ENCODE measurements at regions not wholly inside any gene's neighbourhood (a gene's known extent, or its start where the extent isn't known, plus 50 kb on each side); places are given as distances from the start of the nearest gene placed in this dataset.
"Not testable (repeated sequence)": the region's sequence is repeated elsewhere in the genome, so short reads cannot be mapped to it uniquely, and the experiment has no call there.

DNA sequence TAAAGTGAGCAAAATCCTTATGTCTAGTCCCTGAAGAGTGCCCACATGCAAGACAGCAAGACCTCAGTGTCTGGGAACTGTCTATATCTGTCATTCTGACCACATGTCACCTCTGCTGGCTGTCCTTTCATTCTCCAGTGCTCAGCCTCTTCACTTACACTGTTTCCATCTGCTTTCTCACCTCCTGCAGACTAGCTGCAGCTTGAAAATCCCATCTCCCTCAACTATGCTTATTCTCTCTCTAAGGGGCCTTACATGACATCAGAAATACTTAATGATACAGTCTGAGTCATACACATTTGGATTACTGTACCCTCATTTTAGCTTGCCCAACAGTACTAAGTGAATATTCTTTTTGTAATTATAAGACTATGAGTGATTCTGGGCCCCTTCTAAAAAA is 587.8 kb downstream of the EPM2A start:
- no peak for DNase-seq

DNA sequence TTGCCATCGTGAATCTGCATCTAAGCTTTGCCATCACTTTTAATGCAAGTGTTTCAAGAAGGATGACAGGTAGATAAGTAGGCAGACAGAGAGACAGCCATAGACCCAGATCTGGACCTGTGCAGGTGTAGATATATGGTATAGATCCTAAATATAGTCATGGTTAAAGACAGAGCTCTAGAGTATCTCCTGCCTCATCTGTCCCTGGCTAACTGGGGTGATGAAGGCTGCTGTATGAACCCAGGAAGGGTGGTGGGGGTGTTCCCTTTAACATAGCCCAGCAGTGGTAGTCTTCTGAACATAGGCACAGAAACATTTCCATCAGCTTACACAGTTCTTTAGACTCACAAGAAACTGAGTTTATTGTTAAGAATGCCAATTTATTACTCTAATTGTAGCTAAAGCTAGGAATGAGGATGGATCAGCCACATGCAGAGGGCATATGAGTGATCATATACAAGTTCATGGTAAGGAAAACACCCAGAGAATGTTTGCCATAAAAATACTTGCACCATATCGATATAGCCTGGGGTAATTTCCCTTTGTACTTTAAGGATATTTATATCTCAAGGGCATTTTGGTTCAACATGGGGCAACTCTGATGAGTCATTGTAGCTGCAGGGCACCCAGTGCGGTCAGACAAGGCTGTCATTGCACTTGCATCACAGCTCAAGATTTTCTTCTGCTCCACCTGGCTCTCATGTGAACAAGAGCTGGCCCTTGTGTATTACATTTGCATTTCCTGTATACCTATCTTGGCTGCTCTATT is 587.2 kb downstream of the EPM2A start:
- DNase-seq = no peak

DNA sequence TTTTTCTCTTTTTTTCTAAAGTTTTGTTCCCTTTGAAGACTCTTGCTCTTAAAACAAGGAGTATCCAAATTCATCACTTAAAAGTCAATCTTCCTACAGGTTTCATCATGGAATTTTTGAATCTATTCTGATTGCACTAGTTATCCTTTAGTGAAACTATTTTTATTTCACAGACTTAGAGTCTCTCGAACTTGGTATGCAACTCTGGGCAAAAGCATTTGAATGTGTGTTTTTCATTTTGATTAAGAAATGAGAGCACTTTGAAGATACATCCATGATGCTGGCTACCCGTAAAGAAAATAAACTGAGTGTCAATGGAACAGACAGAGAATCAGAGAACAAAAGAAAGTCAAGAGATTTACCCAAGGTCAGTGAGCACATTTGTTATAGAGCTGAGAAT is 586.5 kb downstream of the EPM2A start:
- DNase-seq = no peak

DNA sequence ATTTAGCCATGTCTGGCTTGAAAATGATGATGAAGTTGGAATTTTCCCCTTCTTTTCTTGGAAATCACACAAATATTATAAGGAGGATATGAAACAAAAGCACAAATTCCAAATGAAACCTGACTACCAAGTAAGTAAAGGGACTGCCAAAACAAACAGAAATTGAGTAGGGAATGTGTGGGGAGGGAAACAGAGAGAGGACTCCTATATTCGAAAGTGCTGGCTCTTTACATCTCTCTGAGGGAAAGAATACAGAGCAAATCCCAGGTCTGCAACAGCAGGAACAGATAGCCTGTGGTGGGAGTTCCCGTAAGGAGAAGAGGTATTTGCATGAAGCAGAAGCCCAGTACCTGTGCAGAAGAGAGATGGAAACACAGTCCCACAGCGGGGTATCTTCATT is 583.7 kb downstream of the EPM2A start:
- DNase-seq = no peak

DNA sequence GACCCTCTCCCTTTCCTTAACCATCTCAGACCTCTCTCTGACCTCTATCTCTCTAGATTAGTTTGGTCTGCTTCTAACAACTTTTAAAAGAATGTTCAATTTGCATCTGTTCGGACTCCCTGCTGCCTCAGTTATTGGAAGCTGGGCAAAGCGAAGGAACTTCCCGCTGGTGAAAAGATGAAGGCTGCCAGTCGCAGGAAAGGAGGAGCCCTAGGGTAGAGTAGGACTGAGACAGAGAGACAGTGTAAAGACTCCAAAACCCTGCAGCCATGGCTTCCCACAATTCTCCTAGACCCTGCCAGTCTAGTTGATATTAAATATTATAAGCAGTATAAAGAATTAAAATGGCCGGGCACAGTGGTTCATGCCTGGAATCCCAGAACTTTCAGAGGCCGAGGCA is 581.8 kb downstream of the EPM2A start:
- DNase-seq = no peak

DNA sequence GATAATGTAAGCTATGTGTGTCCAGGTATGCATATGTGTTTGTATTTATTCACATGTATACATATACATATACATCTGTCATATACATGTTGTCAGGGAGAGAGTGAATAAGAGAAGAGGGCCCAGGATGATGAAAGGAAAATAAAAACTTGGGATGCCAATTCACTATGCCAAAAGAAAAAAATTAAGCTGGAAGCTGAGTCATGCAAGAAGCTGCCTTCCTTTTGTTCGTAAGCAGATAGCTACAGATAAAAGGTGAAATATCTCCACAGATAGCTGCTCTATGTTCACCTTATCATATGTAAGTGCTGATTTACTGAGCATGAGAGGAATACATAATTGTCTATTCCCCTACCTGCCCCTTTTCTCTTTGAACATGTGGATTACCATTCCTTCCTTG is 579.9 kb downstream of the EPM2A start:
- DNase-seq = no peak

DNA sequence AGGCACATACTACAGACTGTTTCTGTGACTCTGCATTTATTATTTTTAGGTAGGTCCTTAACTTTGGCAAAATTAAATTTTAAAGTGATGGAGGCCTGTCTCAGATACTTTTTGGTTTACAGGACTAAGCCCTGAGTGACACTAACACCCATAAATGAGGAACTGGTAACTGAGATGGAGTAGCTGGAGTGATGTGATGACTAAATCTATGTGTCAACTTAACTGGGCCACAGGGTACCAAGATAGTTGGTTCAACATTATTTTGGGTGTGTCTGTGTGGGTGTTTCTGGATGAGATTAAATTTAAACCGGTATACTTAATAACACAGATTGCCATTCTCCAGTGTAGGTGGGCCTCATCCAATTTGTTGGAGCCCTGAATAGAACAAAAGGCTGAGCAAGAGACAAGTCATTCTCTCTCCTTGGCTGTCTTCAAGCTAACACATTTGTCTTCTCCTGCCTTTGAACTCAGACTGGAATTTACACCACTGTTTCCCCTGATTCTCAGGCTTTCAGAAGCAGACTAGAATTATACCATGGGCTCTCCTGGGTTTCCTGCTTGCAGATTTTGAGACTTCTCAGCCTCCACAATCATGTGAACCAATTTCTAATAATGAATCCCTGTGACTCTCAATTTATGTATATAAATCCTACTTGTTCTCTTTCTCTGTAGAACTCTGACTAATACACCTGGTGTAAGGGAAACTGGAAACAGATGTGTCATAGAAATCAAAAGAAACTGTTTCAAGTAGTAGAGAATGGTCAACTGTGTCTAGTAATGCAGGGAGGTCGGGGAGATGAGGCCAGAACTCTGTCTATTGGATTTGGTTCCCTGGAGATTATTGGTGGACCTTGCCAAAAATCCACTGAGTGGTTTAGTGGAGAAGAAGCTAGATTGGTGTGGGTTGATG is 579.2 kb downstream of the EPM2A start:
- no peak for DNase-seq

DNA sequence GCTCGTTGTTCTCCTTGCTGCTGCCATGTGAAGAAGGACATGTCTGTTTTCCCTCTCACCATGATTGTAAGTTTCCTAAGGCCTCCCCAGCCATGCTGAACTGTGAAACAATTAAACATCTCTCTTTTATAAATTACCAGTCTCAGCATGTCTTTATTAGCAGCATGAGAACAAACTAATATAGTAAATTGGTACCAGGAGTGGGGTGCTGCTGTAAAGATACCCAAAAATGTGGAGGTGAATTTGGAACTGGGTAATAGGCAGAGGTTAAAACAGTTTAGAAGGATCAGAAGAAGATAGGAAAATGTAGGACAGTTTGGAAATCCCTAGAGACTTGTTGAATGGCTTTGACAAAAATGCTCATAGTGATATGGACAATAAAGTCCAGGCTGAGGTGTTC is 576.7 kb downstream of the EPM2A start:
- DNase-seq = not testable (repeated sequence)

DNA sequence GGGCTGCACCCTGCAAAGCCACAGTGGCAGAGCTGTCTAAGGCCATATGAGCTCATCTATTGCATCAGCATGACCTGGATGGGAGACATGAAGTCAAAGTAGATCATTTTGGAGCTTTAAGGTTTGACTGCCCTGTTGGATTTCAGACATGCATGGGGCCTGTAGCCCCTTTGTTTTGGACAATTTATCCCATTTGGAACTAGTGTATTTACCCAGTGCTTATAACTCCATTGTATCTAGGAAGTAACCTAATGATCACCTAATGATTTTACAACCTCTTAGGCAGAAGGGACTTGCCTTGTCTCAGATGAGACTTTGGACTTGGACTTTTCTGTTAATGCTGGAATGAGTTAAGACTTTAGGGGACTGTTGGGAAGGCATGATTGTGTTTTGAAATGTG is 575.4 kb downstream of the EPM2A start:
- DNase-seq = no peak

DNA sequence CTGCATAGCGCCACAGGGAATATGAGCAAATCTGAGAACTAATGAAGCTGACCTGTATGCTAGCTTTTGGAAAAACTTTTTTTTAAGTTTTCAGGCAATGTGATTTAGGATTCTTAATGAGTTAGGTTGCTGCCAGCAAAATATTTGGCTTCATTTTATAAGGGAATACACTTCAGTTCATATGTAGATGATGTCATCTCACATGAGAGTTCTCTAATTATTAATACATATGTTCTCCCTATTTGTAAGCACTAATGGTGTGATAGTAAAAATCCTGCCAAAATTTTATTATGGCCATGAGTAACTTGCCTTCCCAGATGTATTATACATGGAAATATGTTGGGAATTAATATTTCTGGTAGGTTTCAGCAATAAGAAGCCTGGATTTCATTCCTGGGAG is 573.8 kb downstream of the EPM2A start:
- no peak for DNase-seq

DNA sequence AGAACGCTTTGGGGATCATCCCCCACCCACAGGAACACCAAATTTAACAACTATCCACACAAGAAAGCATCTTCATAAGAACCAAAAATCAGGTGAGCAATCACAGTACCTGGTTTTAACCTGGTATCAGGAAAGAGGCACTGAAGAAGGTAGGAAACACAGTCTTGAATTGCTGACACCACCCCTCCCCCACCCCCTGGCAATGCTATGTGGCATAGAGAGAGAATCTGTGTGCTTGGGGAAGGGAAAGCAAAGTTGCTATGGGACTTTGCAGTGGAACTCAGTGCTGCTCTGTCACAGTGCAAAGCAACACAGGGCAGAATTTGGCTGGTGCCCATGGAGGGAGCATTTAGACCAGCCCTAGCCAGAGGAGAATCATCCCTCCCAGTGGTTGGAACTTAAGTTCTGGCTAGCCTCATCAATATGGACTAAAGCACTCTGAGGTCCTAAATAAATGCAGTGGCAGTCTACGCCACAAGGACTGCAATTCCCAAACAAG is 565.5 kb downstream of the EPM2A start:
- DNase-seq = no peak

DNA sequence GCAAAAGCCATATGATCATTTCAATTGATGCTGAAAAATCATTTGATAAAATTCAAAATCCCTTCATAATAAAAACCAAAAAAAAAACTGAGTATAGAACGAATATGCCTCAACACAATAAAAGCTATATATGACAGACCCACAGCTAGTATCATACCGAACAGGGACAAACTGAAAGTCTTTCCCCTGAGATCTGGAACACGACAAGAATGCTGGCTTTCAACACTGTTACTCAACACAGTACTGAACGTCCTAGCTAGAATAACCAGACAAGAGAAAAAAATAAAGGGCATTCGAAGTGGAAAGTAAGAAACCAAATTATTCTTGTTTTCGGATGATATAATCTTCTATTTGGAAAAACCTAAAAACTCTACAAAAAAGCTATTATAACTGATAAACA is 559.9 kb downstream of the EPM2A start:
- no peak for DNase-seq

DNA sequence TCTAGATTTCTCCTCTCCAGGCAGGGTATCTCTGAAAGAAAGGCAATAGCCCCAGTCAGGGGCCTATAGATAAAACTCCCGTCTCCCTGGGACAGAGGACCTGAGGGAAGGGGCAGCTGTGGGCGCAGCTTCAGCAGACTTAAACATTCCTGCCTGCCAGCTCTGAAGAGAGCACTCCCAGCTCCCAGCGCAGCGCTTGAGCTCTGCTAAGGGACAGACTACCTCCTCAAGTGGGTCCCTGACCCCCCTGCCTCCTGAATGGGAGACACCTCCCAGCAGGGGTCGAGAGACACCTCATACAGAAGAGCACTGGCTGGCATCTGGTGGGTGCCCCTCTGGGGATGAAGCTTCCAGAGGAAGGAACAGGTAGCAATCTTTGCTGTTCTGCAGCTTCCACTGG is 556.9 kb downstream of the EPM2A start:
- no peak for DNase-seq

DNA sequence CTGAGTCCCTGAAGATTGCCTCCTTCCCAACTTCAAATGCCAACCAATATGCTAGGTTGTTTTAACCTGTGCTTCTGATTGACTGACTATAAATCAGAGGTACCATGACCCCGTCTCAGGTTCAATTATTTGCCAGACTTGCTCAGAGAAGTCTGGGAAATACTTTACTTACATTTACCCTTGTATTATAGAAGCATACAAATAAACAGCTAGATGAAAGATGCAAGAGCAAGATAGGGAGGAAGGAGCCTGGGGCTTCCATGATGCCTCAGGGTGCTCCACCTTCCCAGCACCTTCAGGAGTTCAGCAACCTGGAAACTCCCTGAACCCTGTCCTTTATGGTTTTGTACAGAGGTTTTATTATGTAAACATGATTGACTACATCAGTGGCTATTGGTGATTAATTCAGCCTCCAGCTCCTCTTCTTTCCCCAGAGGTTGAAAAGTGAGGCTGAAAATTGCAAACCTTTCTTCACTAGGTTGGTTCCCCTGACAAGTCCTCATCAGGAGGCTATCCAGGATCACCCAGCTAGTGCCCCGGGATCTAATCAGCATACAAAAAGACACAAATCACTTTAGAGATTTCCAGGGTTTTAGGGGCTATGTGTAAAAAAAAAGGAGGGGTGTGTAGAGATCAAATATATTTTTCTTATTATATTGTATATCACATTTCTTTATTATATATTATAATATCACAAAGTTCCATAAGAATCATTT is 547.7 kb downstream of the EPM2A start:
- DNase-seq = no peak

DNA sequence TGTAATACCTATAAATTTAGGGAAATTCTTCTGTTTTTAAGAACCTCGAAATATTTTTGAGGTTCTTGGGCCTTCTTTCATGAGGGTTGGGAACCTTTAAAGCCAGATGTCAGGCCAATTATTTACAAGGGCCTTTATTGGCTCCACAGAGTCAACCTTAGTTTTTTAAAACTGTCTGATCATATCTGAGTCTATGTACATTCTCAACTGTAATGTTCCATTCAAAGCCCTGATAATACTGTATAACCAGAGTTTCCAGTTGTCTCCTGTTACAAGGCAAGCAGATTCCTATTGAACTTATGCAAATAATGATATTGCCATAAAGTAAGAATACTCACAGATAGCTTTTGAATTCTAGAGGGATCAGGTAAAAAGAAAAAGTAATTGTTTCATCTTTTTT is 545.5 kb downstream of the EPM2A start:
- no peak for DNase-seq

DNA sequence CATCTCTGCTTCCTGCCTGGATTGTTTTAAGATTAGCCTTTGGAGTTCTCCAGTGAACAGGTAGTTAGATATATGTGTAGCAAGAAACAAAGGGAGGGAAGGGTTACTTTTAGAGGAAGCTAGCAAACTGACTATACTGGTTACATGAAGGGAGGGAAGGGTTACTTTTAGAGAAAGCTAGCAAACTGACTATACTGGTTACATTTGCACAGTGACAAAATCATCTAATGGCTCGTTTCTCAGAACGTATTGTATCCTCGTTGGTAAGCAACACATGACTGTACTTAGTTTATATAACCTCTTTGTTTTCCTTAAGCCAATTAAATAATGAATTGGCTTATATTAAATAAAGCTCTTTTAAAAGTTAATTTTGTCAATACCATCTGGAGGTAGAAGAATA is 540.9 kb downstream of the EPM2A start:
- no peak for DNase-seq

DNA sequence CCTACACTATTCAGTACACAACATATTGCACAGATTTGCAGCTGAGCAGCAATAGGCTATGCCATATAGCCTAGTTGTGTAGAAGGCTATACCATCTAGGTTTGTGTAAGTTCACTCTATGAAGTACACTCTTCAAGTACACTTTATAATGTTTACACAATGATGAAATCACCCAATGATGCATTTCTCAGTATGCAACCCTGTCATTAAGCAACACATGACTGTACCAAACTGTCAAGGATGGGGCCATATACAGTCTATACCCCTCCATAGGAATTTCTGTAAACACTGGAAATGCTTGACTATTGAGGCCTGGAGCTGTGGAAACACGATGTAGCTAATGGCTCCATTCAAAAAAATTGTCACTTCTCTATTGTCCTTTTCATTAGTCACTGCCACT is 535.4 kb downstream of the EPM2A start:
- no peak for DNase-seq

DNA sequence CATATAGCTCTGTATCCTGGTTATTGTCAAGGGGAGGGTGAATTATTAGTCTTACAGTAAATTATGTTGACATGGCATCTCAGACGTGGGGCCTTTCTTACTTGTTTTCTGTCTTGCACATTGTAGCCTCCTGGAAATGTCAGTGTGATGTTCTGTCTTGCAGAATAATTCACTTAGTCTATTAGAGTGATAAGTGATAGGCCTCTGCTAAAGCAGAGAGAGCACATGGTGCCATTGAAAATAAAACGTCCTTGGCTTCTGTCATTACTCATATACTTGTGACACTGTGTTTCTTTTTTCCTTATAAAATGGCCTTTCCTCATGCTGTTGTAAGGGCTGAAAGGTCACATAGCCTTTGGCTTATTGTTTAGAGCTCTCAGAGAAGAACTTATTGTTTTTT is 531.0 kb downstream of the EPM2A start:
- DNase-seq = no peak

DNA sequence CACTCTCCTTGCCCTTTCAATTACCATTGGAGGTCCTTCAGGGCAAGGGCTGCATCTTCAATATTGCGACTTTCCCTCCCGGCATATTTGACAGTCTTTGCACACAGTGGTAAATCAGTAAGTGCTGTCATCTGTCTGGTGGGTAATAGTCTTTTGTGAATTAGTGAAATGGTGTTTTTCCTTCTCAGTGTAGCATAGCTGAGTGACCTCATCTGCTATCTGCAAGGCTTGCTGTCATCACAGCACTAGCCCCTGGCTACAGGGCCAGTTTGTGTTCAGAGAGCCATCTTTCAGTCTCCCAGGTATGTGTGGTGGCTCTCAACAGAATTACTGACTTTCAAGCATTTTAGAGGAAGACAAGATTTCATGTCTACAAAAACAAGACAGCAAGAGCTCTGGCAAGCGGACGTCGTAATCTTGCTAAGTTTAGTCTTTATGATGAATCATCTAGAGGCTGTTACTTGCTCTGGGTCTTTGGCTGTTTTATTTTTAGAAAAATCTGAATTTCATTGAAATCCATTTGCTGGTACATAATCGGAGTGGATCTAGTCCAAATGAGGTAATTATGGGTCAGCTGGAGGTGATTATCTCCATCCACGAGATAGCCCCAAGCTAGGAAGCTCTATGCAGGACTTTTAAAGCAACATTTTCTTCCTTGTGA is 528.9 kb downstream of the EPM2A start:
- no peak for DNase-seq

DNA sequence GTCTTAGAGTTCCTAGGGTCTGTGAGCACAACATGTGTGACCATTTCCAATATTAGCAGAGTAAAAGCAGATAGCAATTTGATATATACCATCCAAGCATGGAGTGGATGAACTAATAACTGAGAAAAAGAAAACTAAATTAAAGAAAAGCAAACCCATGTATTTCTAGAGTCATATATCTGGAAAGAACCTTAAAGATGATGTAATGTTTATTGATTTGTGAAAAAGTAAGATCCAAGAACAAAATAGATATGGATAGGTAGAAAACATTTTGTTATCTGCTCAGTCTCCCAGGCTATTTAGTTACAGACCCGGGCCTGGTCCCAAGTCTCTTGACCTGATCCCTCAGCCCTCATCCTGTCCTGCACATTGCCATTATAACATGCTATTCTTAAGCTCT is 526.8 kb downstream of the EPM2A start:
- no peak for DNase-seq

DNA sequence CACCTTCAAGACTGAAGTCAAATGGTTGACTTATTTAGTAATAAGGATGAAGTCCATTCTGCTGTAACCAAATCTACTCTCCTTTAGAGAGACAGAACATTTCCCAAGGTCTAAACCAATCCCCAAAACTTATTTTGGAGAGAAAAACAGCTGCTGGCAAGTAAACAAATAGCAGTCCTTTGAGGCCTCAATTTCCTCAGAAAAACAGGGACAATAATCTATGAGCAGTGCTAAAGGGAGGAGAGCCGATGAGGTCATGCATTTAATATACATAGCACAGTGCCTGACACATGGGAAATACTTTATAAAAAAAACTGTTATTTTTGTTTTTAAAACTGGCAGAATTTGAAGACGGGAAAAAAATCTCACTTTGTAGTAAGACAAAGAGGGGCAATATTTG is 526.0 kb downstream of the EPM2A start:
- DNase-seq = no peak

DNA sequence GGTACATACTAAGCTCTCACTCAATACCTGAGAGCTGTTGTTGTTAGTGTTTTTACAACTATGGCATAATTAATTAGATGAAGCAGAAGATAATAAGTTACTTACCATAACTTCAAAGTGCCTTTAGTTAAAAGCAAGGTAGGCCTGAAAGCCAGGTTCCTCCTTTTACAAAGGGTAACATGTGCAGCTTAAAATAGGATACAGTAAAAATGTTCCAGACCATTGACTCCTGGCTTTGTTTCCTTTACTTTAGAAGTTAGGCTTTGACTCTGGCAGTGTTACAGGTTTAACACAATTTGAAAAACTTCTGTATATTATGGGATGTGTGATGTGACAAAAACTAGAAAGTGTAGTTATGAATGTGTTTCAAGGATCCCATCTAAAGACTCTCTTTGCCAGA is 522.5 kb downstream of the EPM2A start:
- no peak for DNase-seq

DNA sequence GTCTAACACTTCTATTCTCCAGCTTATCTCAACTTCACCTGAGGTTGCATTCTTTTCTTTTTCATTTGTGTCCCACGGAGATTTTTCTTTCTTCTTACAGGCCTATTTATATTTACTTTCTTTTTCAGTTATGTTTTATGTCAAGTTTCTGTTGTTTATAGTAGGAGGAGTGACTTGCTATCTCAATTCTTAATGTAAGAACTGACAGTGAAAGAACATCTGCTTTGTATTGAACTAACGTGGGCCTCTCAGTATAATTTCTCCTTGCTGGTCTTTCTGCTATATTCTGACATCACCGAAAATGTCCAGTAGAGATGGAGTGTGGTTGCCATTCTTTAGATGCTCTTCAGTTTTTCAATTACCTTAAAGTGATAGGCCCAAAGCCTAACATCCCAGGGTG is 521.7 kb downstream of the EPM2A start:
- DNase-seq = no peak
